HG03457 (cell line): ENCODE measurements at regions not wholly inside any gene's neighbourhood (a gene's known extent, or its start where the extent isn't known, plus 50 kb on each side); places are given as distances from the start of the nearest gene placed in this dataset.
"Not testable (repeated sequence)": the region's sequence is repeated elsewhere in the genome, so short reads cannot be mapped to it uniquely, and the experiment has no call there.

Experiments used
- ATAC-seq: cut with Tn5 transposase; IDR thresholded peaks from one replicate; pipeline ENCODE4 v1.9.1; 2021; ENCODE audit warnings: moderate number of reproducible peaks; ENCODE audit not compliant: unreplicated experiment

- no peak for ATAC-seq
Measured at GRCh38 chr17:30589431-30589830, 112.2 kb downstream of the GOSR1 start.

- no peak for ATAC-seq
Measured at GRCh38 chr17:30588798-30589247, 111.6 kb downstream of the GOSR1 start.

GRCh38 chr17:30586818-30587595, 109.8 kb downstream of the GOSR1 start:
- no peak for ATAC-seq

- no peak for ATAC-seq
Measured at GRCh38 chr17:30584810-30585209, 107.6 kb downstream of the GOSR1 start.

- ATAC-seq, result no peak
Measured at GRCh38 chr17:30580916-30581315, 103.7 kb downstream of the GOSR1 start.

- no peak for ATAC-seq
Measured at GRCh38 chr17:30579610-30580315, 102.6 kb downstream of the GOSR1 start.

GRCh38 chr17:30578015-30578717, 101.0 kb downstream of the GOSR1 start:
- not testable (repeated sequence) for ATAC-seq
